ENCODE measurements at regions not wholly inside any gene's neighbourhood (a gene's known extent, or its start where the extent isn't known, plus 50 kb on each side); places are given as distances from the start of the nearest gene placed in this dataset.
"Not testable (repeated sequence)": the region's sequence is repeated elsewhere in the genome, so short reads cannot be mapped to it uniquely, and the experiment has no call there.

GRCh38 chr9:14992516-14992915, 82.3 kb upstream of the FREM1 start:
- intact Hi-C loops (cut with micrococcal nuclease; ENCODE audit: unreplicated experiment): loop anchor here (5.0 to 10.0 kb wide), 2 partner anchors 65 to 142 kb away; no protein-coding TSS in a partner anchor
- no peaks in the 10 kb centered on the region for H3K27me3 ChIP-seq (replicated peaks; ENCODE audit: insufficient read depth, low read depth, low read length, poor library complexity)
- peak overlapping the region; percentile 56 for H3K4me3 ChIP-seq (ENCODE audit: low read depth, low read length, poor library complexity, severe bottlenecking)
- peaks cover 5% of the 10 kb centered on the region for H3K36me3 ChIP-seq (ENCODE audit: insufficient read depth, low read length, poor library complexity, severe bottlenecking)
- no peaks in the 10 kb centered on the region for H3K4me1 ChIP-seq (ENCODE audit: insufficient read depth, low read length, poor library complexity, severe bottlenecking)
- ChIA-PET POLR2A (ENCODE audit: low non-redundant PET) (no interaction called here), CTCF (no interaction called here)
- H3K9me3 ChIP-seq (ENCODE audit: low read depth, low read length, poor library complexity, severe bottlenecking): no peaks in the 10 kb centered on the region
- TSS peak; percentile 74 for BruUV-seq (replicated peaks)
- H3K27ac ChIP-seq (ENCODE audit: low read depth, low read length, poor library complexity, severe bottlenecking): peak overlapping the region; percentile 96
- DNase-seq (ENCODE audit: low spot score): no peak
- TF ChIP-seq EZH2 (IDR thresholded peaks at IDR 0.05; ENCODE audit: borderline replicate concordance, low read depth, low read length, poor library complexity, severe bottlenecking): no peak
- TF ChIP-seq CTCF (conservative IDR thresholded peaks at IDR 0.05; ENCODE audit: low read depth, low read length): no peak

DNA sequence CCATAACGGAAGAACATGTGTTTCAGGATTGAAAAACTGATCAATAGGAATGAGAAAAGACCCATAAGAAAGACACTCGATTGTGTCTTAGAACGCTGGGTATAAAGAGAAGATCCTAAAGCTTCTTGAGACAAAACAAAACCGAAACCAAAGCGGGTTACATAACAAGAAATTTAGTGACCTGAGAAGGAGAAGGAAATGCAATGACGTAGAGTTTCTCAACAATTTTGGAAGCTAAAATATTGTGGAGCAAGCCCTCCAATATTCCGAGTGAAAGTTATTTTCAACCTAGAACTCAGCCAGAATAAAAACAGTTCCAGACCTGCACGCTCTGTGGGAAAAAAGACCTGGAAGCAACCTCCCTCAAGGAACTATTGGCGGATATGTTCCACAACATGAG, 81.9 kb upstream of the FREM1 start:
- Histone ChIP-seq H3K4me1 (ENCODE audit: insufficient read depth, low read length, poor library complexity, severe bottlenecking) (no peaks in the 10 kb centered on the region), H3K9me3 (ENCODE audit: low read depth, low read length, poor library complexity, severe bottlenecking) (no peaks in the 10 kb centered on the region), H3K27ac (ENCODE audit: low read depth, low read length, poor library complexity, severe bottlenecking) (peak overlapping the region; percentile 96), H3K4me3 (ENCODE audit: low read depth, low read length, poor library complexity, severe bottlenecking) (peak overlapping the region; percentile 56), H3K36me3 (ENCODE audit: insufficient read depth, low read length, poor library complexity, severe bottlenecking) (peaks cover 5% of the 10 kb centered on the region), H3K27me3 (replicated peaks; ENCODE audit: insufficient read depth, low read depth, low read length, poor library complexity) (no peaks in the 10 kb centered on the region)
- intact Hi-C loops (cut with micrococcal nuclease; ENCODE audit: unreplicated experiment): loop anchor here (5.0 to 10.0 kb wide), 2 partner anchors 65 to 143 kb away; no protein-coding TSS in a partner anchor
- CTCF ChIA-PET: no interaction called here
- POLR2A ChIA-PET (ENCODE audit: low non-redundant PET): no interaction called here
- peak; percentile 42 for DNase-seq (ENCODE audit: low spot score)
- no TSS peak for BruUV-seq (replicated peaks)
- TF ChIP-seq EZH2 (IDR thresholded peaks at IDR 0.05; ENCODE audit: borderline replicate concordance, low read depth, low read length, poor library complexity, severe bottlenecking) (no peak), CTCF (conservative IDR thresholded peaks at IDR 0.05; ENCODE audit: low read depth, low read length) (no peak)

- DNase-seq (ENCODE audit: low spot score); BruUV-seq (replicated peaks); POLR2A ChIA-PET (ENCODE audit: low non-redundant PET); H3K4me1 ChIP-seq (ENCODE audit: insufficient read depth, low read length, poor library complexity, severe bottlenecking); H3K36me3 ChIP-seq (ENCODE audit: insufficient read depth, low read length, poor library complexity, severe bottlenecking); H3K27me3 ChIP-seq (replicated peaks; ENCODE audit: insufficient read depth, low read depth, low read length, poor library complexity); CTCF ChIA-PET; H3K9me3 ChIP-seq (ENCODE audit: low read depth, low read length, poor library complexity, severe bottlenecking): not testable (repeated sequence)
- peak overlapping the region; percentile 96 for H3K27ac ChIP-seq (ENCODE audit: low read depth, low read length, poor library complexity, severe bottlenecking)
- intact Hi-C loops (cut with micrococcal nuclease; ENCODE audit: unreplicated experiment): loop anchor here (5.0 to 10.0 kb wide), 2 partner anchors 63 to 144 kb away; no protein-coding TSS in a partner anchor
- H3K4me3 ChIP-seq (ENCODE audit: low read depth, low read length, poor library complexity, severe bottlenecking): peak overlapping the region; percentile 56
These were observed 80.4 kb upstream of the FREM1 start for GRCh38 chr9:14990647-14991046.

DNA sequence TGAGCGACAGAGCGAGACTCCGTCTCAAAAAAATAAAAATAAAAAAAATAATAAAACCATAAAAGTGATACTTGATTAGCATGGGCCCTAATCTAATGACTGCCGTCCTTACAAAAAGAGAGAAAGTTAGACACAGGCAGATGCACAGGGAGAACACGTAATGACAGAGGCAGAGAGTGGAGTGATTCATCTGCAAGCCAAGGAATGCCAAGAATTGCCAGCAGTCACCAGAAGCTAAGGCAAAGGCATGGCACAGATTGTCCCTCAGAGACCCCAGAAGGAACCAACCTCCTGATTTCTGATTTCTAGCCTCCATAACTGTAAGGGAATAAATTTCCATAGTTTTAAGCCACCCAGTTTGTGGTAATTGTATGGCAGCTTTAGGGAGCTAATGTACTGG, 79.6 kb upstream of the FREM1 start:
- ChIA-PET CTCF (no interaction called here), POLR2A (ENCODE audit: low non-redundant PET) (no interaction called here)
- H3K4me3 ChIP-seq (ENCODE audit: low read depth, low read length, poor library complexity, severe bottlenecking): peak overlapping the region; percentile 56
- H3K9me3 ChIP-seq (ENCODE audit: low read depth, low read length, poor library complexity, severe bottlenecking): no peaks in the 10 kb centered on the region
- DNase-seq (ENCODE audit: low spot score): peak; percentile 35
- no peak for TF ChIP-seq CTCF (conservative IDR thresholded peaks at IDR 0.05; ENCODE audit: low read depth, low read length)
- TF ChIP-seq EZH2 (IDR thresholded peaks at IDR 0.05; ENCODE audit: borderline replicate concordance, low read depth, low read length, poor library complexity, severe bottlenecking): no peak
- peaks cover 5% of the 10 kb centered on the region for H3K36me3 ChIP-seq (ENCODE audit: insufficient read depth, low read length, poor library complexity, severe bottlenecking)
- peaks cover 13% of the 10 kb centered on the region for H3K4me1 ChIP-seq (ENCODE audit: insufficient read depth, low read length, poor library complexity, severe bottlenecking)
- no peaks in the 10 kb centered on the region for H3K27me3 ChIP-seq (replicated peaks; ENCODE audit: insufficient read depth, low read depth, low read length, poor library complexity)
- H3K27ac ChIP-seq (ENCODE audit: low read depth, low read length, poor library complexity, severe bottlenecking): peak overlapping the region; percentile 96
- intact Hi-C loops (cut with micrococcal nuclease; ENCODE audit: unreplicated experiment): loop anchor here (5.0 to 10.0 kb wide), 2 partner anchors 63 to 145 kb away; no protein-coding TSS in a partner anchor
- no TSS peak for BruUV-seq (replicated peaks)

- H3K4me1 ChIP-seq (ENCODE audit: insufficient read depth, low read length, poor library complexity, severe bottlenecking): peaks cover 14% of the 10 kb centered on the region
- BruUV-seq (replicated peaks); CTCF ChIA-PET; DNase-seq (ENCODE audit: low spot score); intact Hi-C loops (cut with micrococcal nuclease; ENCODE audit: unreplicated experiment); H3K4me3 ChIP-seq (ENCODE audit: low read depth, low read length, poor library complexity, severe bottlenecking); POLR2A ChIA-PET (ENCODE audit: low non-redundant PET); H3K27ac ChIP-seq (ENCODE audit: low read depth, low read length, poor library complexity, severe bottlenecking); H3K27me3 ChIP-seq (replicated peaks; ENCODE audit: insufficient read depth, low read depth, low read length, poor library complexity); H3K9me3 ChIP-seq (ENCODE audit: low read depth, low read length, poor library complexity, severe bottlenecking); H3K36me3 ChIP-seq (ENCODE audit: insufficient read depth, low read length, poor library complexity, severe bottlenecking): not testable (repeated sequence)
These were observed 79.1 kb upstream of the FREM1 start for GRCh38 chr9:14989336-14989735.

Measured in A673 (cell line).